ENCODE measurements at regions not wholly inside any gene's neighbourhood (a gene's known extent, or its start where the extent isn't known, plus 50 kb on each side); places are given as distances from the start of the nearest gene placed in this dataset.

GRCh38 chr3:18965781-18966180 is 182.5 kb upstream of the KCNH8 start:
- no peak overlapping the region for H4K91ac ChIP-seq (ENCODE audit: insufficient read length, low read depth, low read length)
- no peaks in the 10 kb centered on the region for H4K20me1 ChIP-seq (ENCODE audit: control insufficient read depth, insufficient read depth, insufficient read length)
- no peaks in the 10 kb centered on the region for H3K79me2 ChIP-seq (ENCODE audit: insufficient read depth, low read length)
- no peak overlapping the region for H3K23ac ChIP-seq (ENCODE audit: insufficient read length, low read depth, low read length)
- no peak overlapping the region for H4K8ac ChIP-seq (replicated peaks; ENCODE audit: insufficient read length, low read depth, low read length)
- no peak overlapping the region for H4K5ac ChIP-seq (ENCODE audit: insufficient read length, low read depth, low read length)
- no peaks in the 10 kb centered on the region for H3K9me3 ChIP-seq (ENCODE audit: control insufficient read depth, low read depth, low read length)
- no peaks in the 10 kb centered on the region for H3K4me1 ChIP-seq (ENCODE audit: insufficient read depth, low read length)
- H3K56ac ChIP-seq (ENCODE audit: insufficient read length, low read depth, low read length), result no peak overlapping the region
- no peak overlapping the region for H2BK15ac ChIP-seq (ENCODE audit: low read depth, low read length)
- Mint-ChIP-seq H3K27me3 (ENCODE audit: low read depth) (peaks cover 4% of the 10 kb centered on the region; the same call in 1 of the 2 replicates), H3K27ac (no peak overlapping the region), H3K4me1 (peaks cover 10 to 13% of the 10 kb centered on the region in 2 experiments), H3K9me3 (peaks cover 4 to 8% of the 10 kb centered on the region in 2 experiments; a peak in 3 of 5 replicates), H3K36me3 (ENCODE audit: insufficient read depth in 1 of 3, low read depth in 3 of 3) (peaks cover 1 to 24% (median 15%) of the 10 kb centered on the region in 3 experiments; a peak in 6 of 7 replicates), H3K4me3 (no peak overlapping the region)
- H2BK20ac ChIP-seq (ENCODE audit: low read depth, low read length, poor library complexity, severe bottlenecking), result no peak overlapping the region
- no peak overlapping the region for H3K14ac ChIP-seq (ENCODE audit: insufficient read depth, low read length)
- no peak overlapping the region for H3K4ac ChIP-seq (ENCODE audit: low read depth, low read length)
- H2AFZ ChIP-seq (ENCODE audit: low read length), result no peak overlapping the region
- no peak overlapping the region for H3T11ph ChIP-seq (ENCODE audit: low read length)
- H2BK120ac ChIP-seq (ENCODE audit: low read depth, low read length, poor library complexity, severe bottlenecking), result no peak overlapping the region
- TF ChIP-seq CTCF (conservative IDR thresholded peaks at IDR 0.05), result no peak
- H3K23me2 ChIP-seq (ENCODE audit: insufficient read length, low read depth, low read length, poor library complexity, severe bottlenecking), result no peaks in the 10 kb centered on the region
- no CpG with 5 or more reads among the region's 2 CpGs for WGBS (ENCODE audit: extremely low coverage, insufficient read length, low lambda C conversion rate)
- no peak overlapping the region for H2AK5ac ChIP-seq (ENCODE audit: insufficient read length, low read length)
- no peak overlapping the region for H2BK12ac ChIP-seq (ENCODE audit: insufficient read length, low read depth, low read length)
- H3K9ac ChIP-seq (ENCODE audit: extremely low read depth, insufficient read length, low read length), result no peak overlapping the region
- H3K4me2 ChIP-seq (ENCODE audit: insufficient read depth, insufficient read length, low read length), result no peak overlapping the region
- H3K27me3 ChIP-seq (ENCODE audit: insufficient read depth, low read length), result no peaks in the 10 kb centered on the region
- no peak for DNase-seq
- H3K27ac ChIP-seq (ENCODE audit: insufficient read length, low read depth, low read length), result no peak overlapping the region
- H2BK5ac ChIP-seq (ENCODE audit: insufficient read length, low read length), result no peak overlapping the region
- H3K79me1 ChIP-seq (ENCODE audit: insufficient read depth, low read depth, low read length, poor library complexity, severe bottlenecking), result no peaks in the 10 kb centered on the region
- no peak overlapping the region for H3K18ac ChIP-seq (ENCODE audit: insufficient read length, low read depth, low read length)
